Activated CD8-positive, alpha-beta T cell treated with anti-CD3 and anti-CD28 coated beads for 36 hours (primary cell): ENCODE measurements at regions not wholly inside any gene's neighbourhood (a gene's known extent, or its start where the extent isn't known, plus 50 kb on each side); places are given as distances from the start of the nearest gene placed in this dataset.
"Not testable (repeated sequence)": the region's sequence is repeated elsewhere in the genome, so short reads cannot be mapped to it uniquely, and the experiment has no call there.

Experiments
- ATAC-seq: fragments of 200-7000 bp; cut with Tn5 transposase; one replicate; pipeline ENCODE4 v1.10.0; 2021; ENCODE audit warnings: mild to moderate bottlenecking, moderate library complexity
- CTCF ChIA-PET: fragments of 350-600 bp; sonication (Branson Sonifier 250); formaldehyde crosslinking; loops from one replicate; lab custom pipeline; 2021; ENCODE audit warnings: antibody characterized with exemption; lab: Charles Lee
- POLR2A ChIA-PET: fragments of 350-600 bp; sonication (Branson Sonifier 250); formaldehyde crosslinking; loops from one replicate; lab custom pipeline; 2021; ENCODE audit warnings: antibody characterized with exemption; lab: Charles Lee
- DNase-seq: peaks from one replicate; pipeline ENCODE4 v3.0.0-alpha.2; 2020
- H3K27ac Mint-ChIP-seq: one replicate; pipeline ENCODE4 v1.8.0; 2021; ENCODE audit warnings: mild to moderate bottlenecking, mixed read lengths
- H3K27me3 Mint-ChIP-seq: one replicate; pipeline ENCODE4 v1.8.0; 2021; ENCODE audit warnings: mixed read lengths
- H3K36me3 Mint-ChIP-seq: one replicate; pipeline ENCODE4 v1.8.0; 2021; ENCODE audit warnings: low read depth, mixed read lengths
- H3K4me1 Mint-ChIP-seq: one replicate; pipeline ENCODE4 v1.8.0; 2021; ENCODE audit warnings: low read depth, mixed read lengths
- H3K4me3 Mint-ChIP-seq: one replicate; pipeline ENCODE4 v1.8.0; 2021; ENCODE audit warnings: mild to moderate bottlenecking, moderate library complexity, mixed read lengths
- H3K9me3 Mint-ChIP-seq: one replicate; pipeline ENCODE4 v1.8.0; 2021; ENCODE audit warnings: mixed read lengths
- intact Hi-C: fragments of 100-400 bp; cut with micrococcal nuclease; formaldehyde crosslinking; loops from one replicate; pipeline ENCODE4 v1.10.0; 2022
- TF ChIP-seq, protein P1 (sequence below): fragments of 200-600 bp; IDR thresholded peaks from one replicate; pipeline ENCODE4 v1.8.0; 2022; ENCODE audit warnings: antibody characterized with exemption, mild to moderate bottlenecking

DNA sequence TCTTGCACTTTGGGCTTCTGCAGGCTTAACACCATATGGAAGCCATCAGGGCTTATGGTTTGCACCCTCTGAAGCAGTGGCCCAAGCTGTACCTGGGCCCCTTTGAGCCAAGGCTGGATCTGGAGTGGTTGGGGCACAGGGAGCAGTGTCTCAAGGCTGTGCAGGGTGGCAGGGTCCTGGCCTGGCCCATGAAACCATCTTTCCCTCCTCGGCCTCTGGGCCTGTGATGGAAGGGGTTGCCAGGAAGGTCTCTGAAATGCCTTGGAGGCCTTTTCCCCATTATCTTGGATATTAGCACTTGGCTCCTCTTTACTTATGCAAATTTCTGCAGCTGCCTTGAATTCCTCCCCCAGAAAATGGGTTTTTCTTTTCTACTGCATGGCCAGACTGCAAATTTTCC is 134.7 kb upstream of the USP9X start:
- POLR2A ChIA-PET: no interaction called here
- Mint-ChIP-seq H3K9me3 (peaks cover 7% of the 10 kb centered on the region), H3K27me3 (no peaks in the 10 kb centered on the region), H3K4me1 (peaks cover 11% of the 10 kb centered on the region), H3K36me3 (peaks cover 5% of the 10 kb centered on the region), H3K4me3 (no peak overlapping the region), H3K27ac (no peak overlapping the region)
- CTCF ChIA-PET: no interaction called here
- intact Hi-C loops: no loop called here
- no peak for ATAC-seq
- no peak for DNase-seq
- TF ChIP-seq, protein P1, sequence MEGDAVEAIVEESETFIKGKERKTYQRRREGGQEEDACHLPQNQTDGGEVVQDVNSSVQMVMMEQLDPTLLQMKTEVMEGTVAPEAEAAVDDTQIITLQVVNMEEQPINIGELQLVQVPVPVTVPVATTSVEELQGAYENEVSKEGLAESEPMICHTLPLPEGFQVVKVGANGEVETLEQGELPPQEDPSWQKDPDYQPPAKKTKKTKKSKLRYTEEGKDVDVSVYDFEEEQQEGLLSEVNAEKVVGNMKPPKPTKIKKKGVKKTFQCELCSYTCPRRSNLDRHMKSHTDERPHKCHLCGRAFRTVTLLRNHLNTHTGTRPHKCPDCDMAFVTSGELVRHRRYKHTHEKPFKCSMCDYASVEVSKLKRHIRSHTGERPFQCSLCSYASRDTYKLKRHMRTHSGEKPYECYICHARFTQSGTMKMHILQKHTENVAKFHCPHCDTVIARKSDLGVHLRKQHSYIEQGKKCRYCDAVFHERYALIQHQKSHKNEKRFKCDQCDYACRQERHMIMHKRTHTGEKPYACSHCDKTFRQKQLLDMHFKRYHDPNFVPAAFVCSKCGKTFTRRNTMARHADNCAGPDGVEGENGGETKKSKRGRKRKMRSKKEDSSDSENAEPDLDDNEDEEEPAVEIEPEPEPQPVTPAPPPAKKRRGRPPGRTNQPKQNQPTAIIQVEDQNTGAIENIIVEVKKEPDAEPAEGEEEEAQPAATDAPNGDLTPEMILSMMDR: no peak

DNA sequence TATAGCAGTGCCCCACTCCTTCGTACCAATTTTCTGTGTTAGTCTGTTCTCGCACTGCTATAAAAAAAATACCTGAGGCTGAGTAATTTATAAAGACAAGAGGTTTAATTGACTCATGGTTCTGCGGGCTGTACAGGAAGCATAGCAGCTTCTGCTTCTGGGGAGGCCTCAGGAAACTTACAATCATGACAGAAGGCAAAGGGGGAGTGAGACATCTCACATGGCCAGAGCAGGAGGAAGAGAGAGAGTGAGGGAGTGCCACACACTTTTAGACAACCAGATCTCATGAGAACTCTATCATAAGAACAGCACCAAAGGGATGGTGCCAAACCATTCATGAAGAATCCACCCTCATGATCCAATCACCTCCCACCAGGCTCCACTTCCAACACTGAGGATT is 133.8 kb upstream of the USP9X start:
- H3K36me3 Mint-ChIP-seq, DNase-seq, intact Hi-C loops, POLR2A ChIA-PET, ATAC-seq, CTCF ChIA-PET, H3K4me3 Mint-ChIP-seq, H3K9me3 Mint-ChIP-seq, H3K27me3 Mint-ChIP-seq: not testable (repeated sequence)
- Mint-ChIP-seq H3K27ac (peak overlapping the region; percentile 47), H3K4me1 (peaks cover 11% of the 10 kb centered on the region)

DNA sequence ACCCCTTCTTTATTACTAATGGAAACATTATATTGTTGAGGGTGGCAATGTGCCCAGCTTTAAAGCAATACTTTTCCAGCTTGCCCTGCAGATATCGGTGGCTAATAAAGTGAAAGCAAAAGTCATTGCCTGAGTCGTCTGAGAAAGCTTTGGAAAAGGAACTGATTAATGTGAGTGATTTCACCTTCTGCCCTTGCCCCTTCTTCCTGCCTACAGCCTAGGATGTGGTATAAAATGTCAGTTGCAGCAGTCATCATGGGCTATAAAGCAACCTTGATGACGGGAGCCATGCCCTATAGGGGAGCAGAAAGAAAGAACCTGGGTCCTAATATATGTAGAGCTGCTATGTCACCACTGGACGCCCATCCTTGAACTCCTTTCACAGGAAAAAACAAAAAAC is 132.4 kb upstream of the USP9X start:
- peak; percentile 94 for ATAC-seq
- intact Hi-C loops: no loop called here
- Mint-ChIP-seq H3K36me3 (peaks cover 5% of the 10 kb centered on the region), H3K4me3 (peak overlapping the region; percentile 40), H3K27ac (peak overlapping the region; percentile 85), H3K27me3 (no peaks in the 10 kb centered on the region), H3K4me1 (peaks cover 11% of the 10 kb centered on the region), H3K9me3 (peaks cover 7% of the 10 kb centered on the region)
- peak; percentile 35 for DNase-seq
- TF ChIP-seq, protein P1: no peak
- CTCF ChIA-PET: interaction anchor here (0.7 to 1.7 kb wide), 2 partner anchors 21 to 360 kb away, joined by 3 read pairs; no protein-coding TSS in a partner anchor
- POLR2A ChIA-PET: interaction anchor here (1.5 kb wide), 1 partner anchor 11 kb away, joined by 5 read pairs; no protein-coding TSS in a partner anchor

DNA sequence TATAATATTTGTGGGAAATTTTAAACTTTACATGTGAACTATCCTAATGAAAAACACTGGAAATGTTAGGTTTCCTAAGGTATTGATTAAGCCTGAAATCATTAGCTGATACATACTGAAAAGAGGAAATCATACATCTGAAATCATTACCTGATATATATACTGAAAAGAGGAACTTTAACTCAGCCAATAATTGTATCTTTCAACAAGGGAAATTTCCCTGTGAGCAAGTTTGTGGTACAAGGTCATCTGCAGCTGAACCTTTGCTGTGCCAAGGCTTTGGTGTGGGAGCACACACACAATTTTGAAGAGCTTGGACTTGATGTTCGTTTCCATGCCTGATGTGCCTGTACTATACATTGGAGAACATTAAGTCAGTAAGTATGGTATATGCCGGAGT is 131.9 kb upstream of the USP9X start:
- intact Hi-C loops: no loop called here
- peak overlapping the region; percentile 40 for H3K4me3 Mint-ChIP-seq
- ATAC-seq: no peak

DNA sequence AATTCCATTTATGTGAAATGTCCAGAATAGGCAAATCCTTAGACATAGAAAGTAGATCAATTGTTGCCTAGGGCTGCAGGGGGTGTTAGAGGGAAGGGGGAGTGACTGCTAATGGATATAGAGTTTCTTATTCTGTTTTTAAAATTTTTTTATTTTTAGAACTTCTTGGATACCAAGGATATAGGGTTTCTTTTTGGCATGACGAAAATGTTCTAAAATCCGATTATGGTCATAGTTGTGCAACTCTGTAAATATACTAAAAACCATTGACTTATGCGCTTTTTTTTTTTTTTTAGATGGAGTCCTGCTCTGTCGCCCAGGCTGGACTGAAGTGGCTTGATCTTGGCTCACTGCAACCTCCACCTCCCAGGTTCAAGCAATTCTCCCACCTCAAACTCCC is 125.2 kb upstream of the USP9X start:
- POLR2A ChIA-PET: no interaction called here
- no peak overlapping the region for H3K27ac Mint-ChIP-seq
- H3K4me3 Mint-ChIP-seq: no peak overlapping the region
- ATAC-seq (no peak), DNase-seq (no peak)
- H3K9me3 Mint-ChIP-seq: peaks cover 2% of the 10 kb centered on the region
- CTCF ChIA-PET: no interaction called here
- TF ChIP-seq, protein P1: no peak
- intact Hi-C loops: no loop called here
- H3K27me3 Mint-ChIP-seq: no peaks in the 10 kb centered on the region
- H3K36me3 Mint-ChIP-seq: no peaks in the 10 kb centered on the region
- peaks cover 5% of the 10 kb centered on the region for H3K4me1 Mint-ChIP-seq

More for the DNA sequence above, 131.9 kb upstream of the USP9X start:
- TF ChIP-seq, protein P1: no peak
- H3K4me1 Mint-ChIP-seq: peaks cover 11% of the 10 kb centered on the region
- CTCF ChIA-PET: interaction anchor here (0.7 to 1.7 kb wide), 2 partner anchors 22 to 360 kb away, joined by 3 read pairs; no protein-coding TSS in a partner anchor
- peaks cover 5% of the 10 kb centered on the region for H3K36me3 Mint-ChIP-seq
- H3K27me3 Mint-ChIP-seq: no peaks in the 10 kb centered on the region
- peaks cover 7% of the 10 kb centered on the region for H3K9me3 Mint-ChIP-seq
- DNase-seq: no peak
- H3K27ac Mint-ChIP-seq: no peak overlapping the region
- POLR2A ChIA-PET: interaction anchor here (1.5 kb wide), 1 partner anchor 11 kb away, joined by 5 read pairs; no protein-coding TSS in a partner anchor
